HG03097 (cell line): ENCODE measurements at regions not wholly inside any gene's neighbourhood (a gene's known extent, or its start where the extent isn't known, plus 50 kb on each side); places are given as distances from the start of the nearest gene placed in this dataset.

Experiments used
- ATAC-seq: cut with Tn5 transposase; IDR thresholded peaks from one replicate; pipeline ENCODE4 v1.9.1; 2021; ENCODE audit not compliant: unreplicated experiment, low FRiP score

DNA sequence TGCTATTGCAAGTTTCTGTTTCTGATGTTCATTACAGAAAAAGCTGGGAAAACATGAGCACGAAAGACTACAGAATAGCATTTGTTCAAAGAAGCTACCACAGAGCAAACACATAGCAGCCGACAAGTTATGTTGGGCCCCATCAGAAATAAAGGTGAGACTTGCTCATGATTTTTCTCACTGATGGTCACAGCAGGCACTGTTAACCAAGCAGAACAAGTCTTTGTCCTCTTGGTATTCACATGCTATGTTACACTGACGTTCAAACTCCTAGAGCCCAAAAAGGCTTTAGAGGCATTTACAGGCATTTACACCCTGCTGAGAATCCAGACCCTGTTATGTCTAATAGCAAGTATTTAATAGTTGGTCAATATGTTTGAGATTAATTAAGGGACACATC, 235.0 kb upstream of the HNMT start:
- ATAC-seq: no peak

DNA sequence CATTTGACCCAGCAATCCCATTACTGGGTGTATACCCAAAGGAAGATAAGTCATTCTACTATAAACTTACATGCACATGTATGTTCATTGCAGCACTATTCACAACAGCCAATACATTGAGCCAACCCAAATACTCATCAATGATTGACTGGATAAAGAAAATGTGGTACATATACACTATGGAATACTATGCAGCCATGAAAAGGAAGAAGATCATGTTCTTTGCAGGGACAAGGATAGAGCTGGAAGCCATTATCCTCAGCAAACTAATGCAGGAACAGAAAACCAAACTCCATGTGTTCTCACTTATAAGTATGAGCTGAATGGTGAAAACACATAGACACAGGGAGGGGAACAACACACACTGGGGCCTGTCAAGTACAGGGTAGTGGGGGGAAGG, 226.7 kb upstream of the HNMT start:
- ATAC-seq: no peak

DNA sequence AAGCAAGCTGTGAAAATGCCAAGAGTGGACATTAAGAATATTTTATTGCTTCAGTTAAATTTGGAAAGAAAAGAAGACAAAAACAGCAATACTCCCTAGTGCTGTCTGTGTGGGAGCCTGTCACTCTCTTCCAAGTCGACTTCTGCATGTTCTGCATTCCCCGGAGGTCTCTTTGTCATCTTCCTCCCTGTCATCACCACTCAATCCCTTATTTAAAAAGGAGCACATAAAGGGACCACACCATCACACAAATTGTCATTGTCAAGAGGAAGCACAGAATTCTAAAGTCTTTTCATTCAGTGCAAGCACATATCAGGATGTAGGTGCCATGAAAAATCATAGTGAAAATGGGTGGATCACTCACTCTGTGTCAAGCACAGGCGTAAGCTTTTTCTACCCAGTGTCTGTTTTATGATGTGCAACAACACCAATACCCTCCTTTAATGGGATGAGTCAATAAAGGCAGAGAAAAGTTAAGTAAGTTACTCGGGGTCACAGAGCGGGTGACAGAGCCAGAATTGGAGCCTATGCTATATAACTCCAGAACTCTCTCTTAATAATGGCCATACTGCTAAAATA, 222.4 kb upstream of the HNMT start:
- ATAC-seq: no peak

DNA sequence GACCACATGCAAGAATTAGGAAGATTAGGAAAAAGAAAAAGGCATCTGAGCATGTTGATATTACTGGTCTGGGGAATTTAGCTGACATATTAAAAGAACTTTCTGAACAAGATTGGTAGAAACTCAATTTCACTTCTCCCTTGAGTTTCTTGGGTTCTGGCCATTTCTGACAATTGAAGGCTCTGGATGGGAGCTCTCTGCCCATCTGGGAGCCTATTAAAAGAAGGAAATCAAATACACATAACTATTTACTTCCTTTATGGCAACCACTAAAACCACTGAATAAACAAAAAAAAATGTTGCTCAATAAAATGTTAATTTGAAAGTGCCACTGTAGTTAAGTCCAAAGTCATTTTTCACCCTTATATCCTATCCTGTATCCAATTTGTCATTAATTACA, 216.8 kb upstream of the HNMT start:
- ATAC-seq: no peak

DNA sequence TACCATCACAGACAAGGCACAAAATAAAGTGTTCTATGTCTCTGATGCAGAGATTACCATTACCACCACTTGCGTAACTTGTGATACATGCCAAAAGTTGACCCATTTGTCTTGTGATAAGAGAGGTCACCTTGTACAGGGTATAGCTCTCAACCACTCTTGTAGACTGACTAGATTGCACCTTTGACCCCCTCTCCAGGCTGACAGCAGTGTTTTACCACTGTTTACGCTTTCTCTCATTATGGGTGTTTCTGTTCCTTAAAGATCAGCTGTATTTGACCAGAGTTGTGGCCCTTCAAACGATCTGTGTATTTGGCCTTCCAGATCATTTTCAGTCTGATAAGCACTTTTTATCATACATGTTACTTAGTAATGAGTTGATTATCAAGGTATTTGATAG, 215.7 kb upstream of the HNMT start:
- ATAC-seq: no peak

DNA sequence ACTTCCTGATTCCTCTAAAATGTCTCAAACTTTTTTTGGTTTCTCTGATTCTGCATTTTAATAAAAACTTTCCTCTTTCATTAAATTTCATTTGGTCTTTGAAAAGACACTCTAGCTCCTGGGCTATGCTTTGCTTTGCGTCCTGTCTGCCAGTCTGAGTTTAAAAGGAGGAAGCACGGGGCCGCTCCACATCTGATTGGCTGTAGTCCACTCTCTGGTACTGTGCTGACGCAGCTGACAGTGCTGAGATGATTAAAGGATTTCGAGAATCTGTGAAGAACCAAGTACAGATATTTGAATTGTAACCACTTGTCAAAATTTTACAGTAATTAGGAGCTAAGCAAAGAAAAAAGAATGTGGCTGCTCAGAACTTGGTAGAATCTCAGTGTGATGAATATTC, 199.6 kb upstream of the HNMT start:
- no peak for ATAC-seq

DNA sequence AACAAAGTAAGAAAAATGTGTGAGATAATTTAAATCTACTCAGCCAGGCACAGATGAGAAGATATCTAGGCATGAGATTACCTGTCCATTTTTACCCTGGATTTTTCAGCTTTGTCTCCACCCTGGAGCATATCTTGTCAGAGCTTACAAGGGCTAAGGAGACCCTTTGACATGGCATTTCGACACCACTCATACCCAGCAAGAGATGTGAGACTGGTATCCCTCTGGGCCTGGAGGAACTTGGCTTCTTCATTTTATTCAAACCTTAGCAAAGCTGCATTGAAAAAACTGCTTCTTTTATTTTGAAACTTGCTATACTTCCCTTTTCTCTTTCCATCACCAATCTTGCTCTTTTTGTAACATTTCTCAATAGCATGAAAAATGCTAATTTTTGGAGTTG, 194.9 kb upstream of the HNMT start:
- ATAC-seq: no peak

DNA sequence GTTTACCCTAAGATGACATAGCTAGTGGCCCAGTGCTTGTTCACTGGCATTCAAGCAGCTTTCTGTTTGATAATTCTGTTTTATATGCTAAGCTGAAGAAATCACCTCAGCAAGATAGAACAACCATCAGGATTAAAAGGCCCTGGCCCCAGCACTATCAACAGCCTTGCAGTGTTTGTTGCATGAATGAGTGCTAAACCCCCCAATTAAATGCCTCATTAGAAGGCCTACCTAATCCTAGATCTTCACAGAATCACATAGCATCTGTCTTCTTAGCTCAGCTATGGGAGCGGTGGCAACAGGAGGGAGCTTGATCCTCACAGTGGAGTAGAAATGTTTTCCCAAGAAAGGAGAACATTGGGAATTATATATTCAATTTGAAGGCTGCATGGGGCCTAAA, 194.1 kb upstream of the HNMT start:
- ATAC-seq: no peak

DNA sequence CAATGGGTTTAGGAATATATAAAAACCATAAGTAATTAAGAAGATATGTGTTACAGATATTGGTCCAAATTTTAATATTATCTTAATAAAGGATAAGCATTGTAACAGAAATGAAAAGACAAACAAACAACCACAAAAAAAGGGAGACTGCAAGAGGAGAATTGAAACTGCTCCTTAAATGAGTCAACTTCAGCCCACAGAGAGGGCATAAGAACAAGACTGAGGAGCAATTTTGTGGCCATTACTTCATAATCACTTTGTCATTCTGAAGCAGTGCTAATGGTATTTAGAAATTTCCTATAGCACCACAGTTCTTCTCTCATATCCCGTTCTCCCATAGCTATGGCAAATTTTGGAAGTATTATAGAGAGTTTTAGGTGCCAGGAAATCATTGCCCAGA, 193.2 kb upstream of the HNMT start:
- ATAC-seq: no peak

DNA sequence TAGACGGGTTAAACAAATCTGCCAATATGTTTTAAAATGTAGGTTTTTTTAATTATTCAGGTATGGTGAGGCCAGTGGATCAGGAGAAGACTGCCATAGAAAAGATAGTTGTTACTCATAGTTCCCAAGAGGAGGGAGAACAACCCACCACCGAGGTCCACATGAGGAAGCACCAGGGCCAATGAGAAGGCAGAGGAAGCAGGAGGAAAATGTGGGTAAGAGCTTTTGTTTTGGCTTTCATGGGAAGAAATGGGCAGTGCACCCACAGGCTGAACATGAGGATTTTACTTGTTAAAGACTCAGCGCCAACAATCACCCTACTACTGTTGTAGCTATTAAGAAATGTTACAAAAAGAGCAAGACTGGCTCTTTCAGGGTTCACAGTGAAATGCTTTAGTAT, 191.8 kb upstream of the HNMT start:
- ATAC-seq: no peak

DNA sequence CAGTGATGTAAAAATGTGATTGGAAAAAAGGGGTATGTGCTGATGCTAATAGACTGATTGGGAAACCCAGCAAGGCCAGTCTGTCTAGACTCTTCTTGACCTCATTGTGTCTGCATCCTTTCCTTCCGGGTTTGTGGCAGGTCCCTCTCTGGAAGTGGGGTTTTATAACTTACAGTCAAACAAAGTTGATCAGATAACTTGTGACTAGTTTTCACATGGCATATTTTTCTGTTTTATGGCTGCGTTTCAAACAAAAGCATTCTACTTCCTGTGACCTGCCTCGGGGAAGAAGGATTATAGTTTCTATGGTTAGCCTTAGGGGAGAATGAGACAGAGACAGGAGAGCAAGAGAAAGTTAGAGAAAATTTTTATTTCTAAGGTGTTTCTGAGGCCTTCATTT, 188.7 kb upstream of the HNMT start:
- ATAC-seq: no peak

DNA sequence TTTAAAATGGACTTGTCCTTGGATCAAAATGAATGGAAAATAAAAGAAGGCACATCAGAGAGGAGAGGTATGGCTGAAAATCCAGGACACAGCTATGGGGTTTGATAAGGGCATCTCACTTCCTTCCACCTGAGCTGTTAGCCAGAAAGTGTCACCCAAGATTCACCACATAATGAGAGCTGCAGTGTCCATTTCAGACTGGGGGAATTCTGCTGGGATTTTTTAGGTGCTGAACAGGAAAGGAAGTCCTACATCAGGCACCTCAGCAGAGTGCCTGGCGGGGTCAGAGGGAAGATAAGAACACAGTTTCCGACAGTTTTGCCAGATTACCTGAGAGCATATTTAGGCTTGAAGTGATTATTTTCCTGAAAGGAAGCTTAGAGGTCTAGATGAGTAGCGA, 187.6 kb upstream of the HNMT start:
- no peak for ATAC-seq

DNA sequence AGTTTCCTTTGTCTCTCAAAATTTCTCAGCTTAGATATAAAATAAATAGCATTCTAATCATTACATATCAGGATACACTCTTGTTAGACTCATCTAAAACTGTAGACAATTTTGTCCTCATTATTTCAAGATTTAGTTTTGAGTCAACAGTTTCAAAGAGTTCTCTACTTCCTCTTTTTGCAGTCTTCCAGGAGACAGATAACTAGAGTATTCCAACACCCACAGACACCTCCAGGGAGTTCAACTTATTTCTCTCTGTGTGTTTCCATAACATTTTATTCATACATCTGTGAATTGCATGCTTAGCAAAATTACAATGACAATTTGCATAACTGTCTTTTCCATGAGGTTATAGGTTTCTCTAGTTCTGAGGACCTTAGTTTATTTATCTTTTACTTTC, 166.6 kb upstream of the HNMT start:
- ATAC-seq: no peak

DNA sequence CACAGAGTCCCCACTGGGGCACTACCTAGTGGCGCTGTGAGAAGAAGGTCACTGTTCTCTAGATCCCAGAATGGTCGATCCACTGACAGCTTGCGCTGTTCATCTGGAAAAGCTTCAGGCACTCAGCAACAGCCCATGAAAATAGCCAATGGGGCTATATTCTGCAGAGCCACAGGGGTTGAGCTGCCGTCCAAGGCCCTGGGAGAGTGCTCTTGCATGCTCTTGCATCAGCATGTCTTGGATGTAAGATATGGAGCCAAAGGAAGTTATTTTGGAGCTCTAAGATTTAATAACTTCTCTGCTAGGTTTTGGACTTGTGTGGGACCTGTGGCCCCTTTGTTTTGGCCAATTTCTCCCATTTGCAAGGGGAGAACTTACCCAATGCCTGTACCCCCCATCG, 164.7 kb upstream of the HNMT start:
- no peak for ATAC-seq

DNA sequence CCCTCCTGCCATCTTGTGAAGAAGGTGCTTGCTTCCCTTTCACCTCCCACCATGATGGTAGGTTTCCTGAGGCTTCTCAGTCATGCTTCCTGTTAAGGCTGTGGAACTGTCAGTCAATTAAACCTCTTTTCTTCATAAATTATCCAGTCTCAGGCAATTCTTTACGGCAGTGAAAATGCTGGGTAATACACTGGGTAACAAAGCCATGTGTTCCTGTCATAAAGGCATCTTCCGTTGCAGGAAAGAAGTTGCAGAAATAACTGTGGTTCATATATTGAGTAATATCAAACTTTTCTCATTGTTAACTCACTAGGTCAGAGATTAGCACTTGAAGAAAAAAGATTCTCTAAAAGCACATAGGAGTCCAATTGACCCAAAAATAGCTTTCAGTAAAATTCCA, 163.9 kb upstream of the HNMT start:
- no peak for ATAC-seq

DNA sequence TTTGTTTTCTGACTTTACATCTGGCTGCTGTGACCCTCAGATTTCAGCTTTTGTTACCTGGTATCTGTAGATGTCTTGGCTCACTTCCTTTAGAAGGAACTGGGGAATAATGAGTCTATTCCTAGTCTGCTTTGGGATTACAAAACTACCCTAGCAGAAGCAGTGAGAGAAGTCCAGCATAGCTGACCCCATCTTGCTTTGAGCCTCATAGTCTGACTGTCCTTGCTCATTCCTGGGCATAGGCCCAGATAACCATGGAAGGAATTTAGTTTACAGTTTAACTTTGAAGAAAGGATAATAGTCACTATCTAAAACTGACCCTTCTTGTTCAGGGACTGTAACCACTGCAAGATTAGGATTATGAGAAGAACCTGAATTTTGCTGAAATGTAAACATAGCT, 163.0 kb upstream of the HNMT start:
- ATAC-seq: no peak

DNA sequence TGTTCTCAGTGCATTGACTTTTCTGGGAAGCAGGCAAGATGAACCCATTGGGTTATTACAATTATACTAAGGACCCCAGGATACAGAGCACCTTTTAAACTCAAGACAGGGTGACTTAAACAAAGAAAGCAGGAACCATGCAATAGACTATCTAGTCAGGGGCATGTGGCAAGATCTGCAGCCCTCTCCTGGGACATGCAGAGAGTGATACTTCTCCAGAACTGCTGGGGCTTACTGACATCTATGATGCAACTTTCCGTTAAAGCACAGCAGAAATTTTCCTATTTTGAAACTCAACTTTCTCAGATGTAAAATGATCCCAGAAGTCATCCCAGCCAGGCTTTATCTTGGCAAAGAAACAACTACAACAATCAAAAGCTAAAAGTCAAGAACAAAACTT, 162.2 kb upstream of the HNMT start:
- ATAC-seq: no peak

DNA sequence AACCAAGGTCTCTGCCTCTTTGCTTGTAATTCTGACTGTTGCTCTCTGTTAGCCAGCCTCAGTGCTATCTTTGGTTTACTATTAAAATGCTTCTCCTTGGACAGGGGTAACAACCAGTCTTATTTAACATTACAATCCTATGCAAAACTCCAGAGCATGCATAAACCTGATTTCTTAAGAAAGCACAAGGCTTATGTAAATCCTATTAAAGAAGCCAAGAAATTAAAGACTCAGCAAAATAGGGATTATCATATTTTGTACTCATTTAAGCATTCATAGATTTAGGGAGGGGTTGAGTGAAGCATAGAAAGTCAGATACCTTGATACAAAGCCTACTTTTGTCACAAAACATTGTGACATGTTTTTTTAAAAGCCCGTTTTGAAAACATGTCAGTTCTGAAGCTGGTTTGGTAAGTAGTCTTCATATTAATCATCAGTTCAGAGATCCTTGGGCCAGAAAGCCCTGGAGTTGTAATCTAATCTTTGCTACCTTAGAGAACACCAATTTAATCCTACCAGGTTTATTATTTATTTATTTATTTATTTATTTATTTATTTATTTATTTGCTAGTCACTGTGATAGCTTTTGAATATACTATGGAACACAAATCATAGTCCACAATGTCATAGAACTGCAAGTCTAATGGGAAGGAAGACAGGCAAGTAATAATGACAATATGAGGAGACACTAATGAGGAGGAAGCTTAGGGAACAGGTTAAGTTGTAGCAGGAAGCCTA, 158.0 kb upstream of the HNMT start:
- no peak for ATAC-seq

DNA sequence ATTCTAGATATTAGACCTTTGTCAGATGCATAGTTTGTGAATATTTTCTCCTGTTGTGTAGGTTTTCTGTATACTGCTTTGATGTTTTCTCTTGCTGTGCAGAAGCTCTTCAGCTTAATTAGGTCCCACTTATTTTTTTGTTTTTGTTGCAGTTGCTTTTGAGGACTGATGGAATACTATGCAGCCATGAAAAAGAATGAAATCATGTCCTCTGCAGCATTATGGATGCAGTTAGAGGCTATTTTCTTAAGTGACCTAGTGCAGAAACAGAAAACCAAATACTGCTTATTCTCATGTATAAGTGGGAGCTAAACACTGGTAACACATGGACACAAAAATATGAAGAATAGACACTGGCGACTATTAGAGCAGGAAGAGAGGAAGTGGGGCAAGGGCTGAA, 155.0 kb upstream of the HNMT start:
- ATAC-seq: no peak

DNA sequence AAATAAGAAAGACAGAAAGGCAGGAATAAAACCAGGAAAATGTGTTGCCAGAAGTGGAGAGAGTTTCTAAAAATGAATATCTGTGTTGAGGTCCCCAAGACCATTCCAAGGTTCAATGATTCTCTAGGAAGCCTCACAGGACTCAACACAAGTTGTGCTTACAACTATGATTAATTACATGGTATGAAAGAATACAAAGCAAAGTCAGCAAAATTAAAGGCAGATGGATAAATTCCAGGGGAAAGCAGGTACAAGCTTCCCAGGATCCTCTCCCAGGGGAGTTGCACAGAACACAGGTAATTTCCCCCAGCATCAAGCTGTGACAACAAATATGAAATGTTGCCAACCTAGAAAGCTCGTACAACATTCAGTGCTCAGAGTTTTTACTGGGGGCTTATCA, 154.4 kb upstream of the HNMT start:
- ATAC-seq: no peak

DNA sequence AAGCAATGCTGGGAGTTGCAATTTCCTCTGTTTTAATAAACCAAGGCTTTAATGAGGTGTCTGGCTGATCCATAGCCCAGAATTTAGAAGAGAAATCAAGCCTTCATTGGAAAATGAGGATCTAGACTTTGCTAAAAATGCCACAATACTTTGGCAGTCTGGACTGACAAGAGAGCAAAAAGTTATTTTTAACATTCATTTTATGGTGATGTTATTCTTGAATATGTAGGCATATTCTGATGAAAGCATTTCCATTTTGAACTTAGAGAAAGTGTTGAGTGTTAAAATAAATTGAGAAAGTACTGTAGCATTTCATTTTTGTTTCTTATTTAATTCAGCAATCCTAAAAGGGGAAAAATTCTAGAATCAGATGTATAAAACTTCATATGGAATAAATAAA, 151.8 kb upstream of the HNMT start:
- no peak for ATAC-seq

DNA sequence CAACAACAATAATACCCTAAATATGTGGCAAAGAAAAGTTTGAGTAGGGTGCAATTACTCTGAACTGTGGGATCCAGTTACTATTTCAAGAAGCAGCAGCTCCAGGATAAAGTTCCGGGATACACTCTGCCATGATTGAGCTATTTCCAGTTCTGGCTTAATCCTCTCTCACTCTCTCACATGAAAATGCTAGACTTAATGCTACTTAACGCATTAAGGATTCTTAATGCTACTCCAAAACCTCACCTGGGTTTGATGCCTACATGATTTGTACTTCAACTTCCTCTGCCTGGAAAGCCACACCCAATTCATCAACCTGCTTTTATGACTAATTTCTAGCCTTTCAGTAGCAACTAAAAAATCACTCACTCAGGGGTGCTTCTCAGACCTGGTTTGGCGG, 151.1 kb upstream of the HNMT start:
- ATAC-seq: no peak

DNA sequence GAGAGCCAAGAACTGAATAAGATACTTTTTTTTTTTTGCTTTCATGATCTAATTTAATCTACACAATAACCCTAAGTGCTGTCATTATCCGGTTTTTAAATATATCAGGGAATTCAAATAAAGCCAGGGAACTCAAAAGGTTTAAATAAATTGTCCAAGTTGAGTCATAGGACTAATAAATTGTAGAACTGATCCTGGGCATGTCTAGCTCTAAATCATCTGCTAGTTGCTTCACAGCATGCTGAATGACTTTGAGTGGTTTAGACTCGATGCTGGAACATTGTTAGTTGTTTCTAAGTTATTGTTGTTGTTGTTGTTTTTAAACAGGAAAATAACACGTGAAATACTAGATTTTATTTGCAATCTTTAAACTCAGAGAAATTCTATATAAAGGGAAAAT, 147.2 kb upstream of the HNMT start:
- ATAC-seq: no peak
